ENCODE measurements at regions not wholly inside any gene's neighbourhood (a gene's known extent, or its start where the extent isn't known, plus 50 kb on each side); places are given as distances from the start of the nearest gene placed in this dataset.

- Histone ChIP-seq H3K36me3 (ENCODE audit: control insufficient read depth in 2 of 2, insufficient read depth in 1 of 2, low read length in 2 of 2) (no peaks in the 10 kb centered on the region), H3K4me3 (ENCODE audit: low read depth, low read length) (no peak overlapping the region), H3K4me1 (ENCODE audit: control insufficient read depth, insufficient read depth, low read length) (no peaks in the 10 kb centered on the region), H3K9me3 (ENCODE audit: control insufficient read depth, insufficient read depth, low read depth, low read length) (no peaks in the 10 kb centered on the region), H3K27ac (ENCODE audit: extremely low read depth, low read depth, low read length) (no peak overlapping the region)
- POLR2A ChIA-PET, result no interaction called here
- CTCF ChIA-PET, result no interaction called here
- TF ChIP-seq ZFP37 (tag by site-specific recombination; IDR thresholded peaks at IDR 0.05), result no peak
- TF ChIP-seq ZNF513 (tag by site-specific recombination; IDR thresholded peaks at IDR 0.05), result no peak
- no peak for TF ChIP-seq ZNF341 (tag by site-specific recombination; IDR thresholded peaks at IDR 0.05; ENCODE audit: low read depth)
- TF ChIP-seq ZNF660 (tag by site-specific recombination; IDR thresholded peaks at IDR 0.05), result no peak
- TF ChIP-seq ZBTB49 (tag by site-specific recombination; IDR thresholded peaks at IDR 0.05; ENCODE audit: low read depth), result no peak
- TF ChIP-seq KLF10 (tag by site-specific recombination; IDR thresholded peaks at IDR 0.05), result no peak
- no peak for TF ChIP-seq ZNF140 (tag by site-specific recombination; IDR thresholded peaks at IDR 0.05)
- no peak for TF ChIP-seq ZNF266 (tag by site-specific recombination; IDR thresholded peaks at IDR 0.05; ENCODE audit: low read depth)
- TF ChIP-seq ZNF274 (IDR thresholded peaks at IDR 0.05; ENCODE audit: low read length), result no peak
- TF ChIP-seq ZNF274 (tag by site-specific recombination; IDR thresholded peaks at IDR 0.05; ENCODE audit: borderline replicate concordance), result no peak
- TF ChIP-seq ZNF777 (tag by site-specific recombination; IDR thresholded peaks at IDR 0.05; ENCODE audit: borderline replicate concordance), result no peak
- no peak for TF ChIP-seq ZNF37A (tag by site-specific recombination; IDR thresholded peaks at IDR 0.05)
- no peak for TF ChIP-seq PATZ1 (tag by site-specific recombination; IDR thresholded peaks at IDR 0.05)
- TF ChIP-seq ZNF19 (tag by site-specific recombination; IDR thresholded peaks at IDR 0.05; ENCODE audit: low read depth), result no peak
- no peak for TF ChIP-seq ZNF791 (tag by site-specific recombination; IDR thresholded peaks at IDR 0.05)
- TF ChIP-seq ZNF596 (tag by site-specific recombination; IDR thresholded peaks at IDR 0.05), result no peak
- TF ChIP-seq ZNF302 (tag by site-specific recombination; IDR thresholded peaks at IDR 0.05; ENCODE audit: low read depth), result no peak
- no peak for TF ChIP-seq ZNF121 (tag by site-specific recombination; IDR thresholded peaks at IDR 0.05)
- TF ChIP-seq ZNF114 (tag by site-specific recombination; IDR thresholded peaks at IDR 0.05), result no peak
- no peak for TF ChIP-seq ZNF571 (tag by site-specific recombination; IDR thresholded peaks at IDR 0.05)
- no peak for TF ChIP-seq ZNF544 (tag by site-specific recombination; IDR thresholded peaks at IDR 0.05)
Measured at GRCh38 chr13:102968572-102969228, 97.5 kb downstream of the SLC10A2 start.

- no peaks in the 10 kb centered on the region for H3K9me3 ChIP-seq (ENCODE audit: control insufficient read depth, insufficient read depth, low read depth, low read length)
- H3K27ac ChIP-seq (ENCODE audit: extremely low read depth, low read depth, low read length), result no peak overlapping the region
- no peaks in the 10 kb centered on the region for H3K4me1 ChIP-seq (ENCODE audit: control insufficient read depth, insufficient read depth, low read length)
- H3K36me3 ChIP-seq (ENCODE audit: control insufficient read depth in 2 of 2, insufficient read depth in 1 of 2, low read length in 2 of 2), result no peaks in the 10 kb centered on the region
- POLR2A ChIA-PET, result no interaction called here
- CTCF ChIA-PET, result interaction anchor here (0.7 kb wide), 1 partner anchor 399 kb away, joined by 3 read pairs; no protein-coding TSS in a partner anchor
- no peak overlapping the region for H3K4me3 ChIP-seq (ENCODE audit: low read depth, low read length)
- no peak for TF ChIP-seq KLF9 (tag by site-specific recombination; IDR thresholded peaks at IDR 0.05; ENCODE audit: low read depth)
- no peak for TF ChIP-seq PRDM2 (tag by site-specific recombination; IDR thresholded peaks at IDR 0.05; ENCODE audit: borderline replicate concordance)
- TF ChIP-seq ZNF580 (tag by site-specific recombination; IDR thresholded peaks at IDR 0.05), result no peak
- TF ChIP-seq ZNF571 (tag by site-specific recombination; IDR thresholded peaks at IDR 0.05), result no peak
- TF ChIP-seq IKZF3 (tag by site-specific recombination; IDR thresholded peaks at IDR 0.05), result no peak
Measured at GRCh38 chr13:102965802-102966201, 100.4 kb downstream of the SLC10A2 start.

Data from HEK293 (cell line).